OCI-LY7 (cell line): ENCODE measurements at regions not wholly inside any gene's neighbourhood (a gene's known extent, or its start where the extent isn't known, plus 50 kb on each side); places are given as distances from the start of the nearest gene placed in this dataset.

Source experiments
- BruUV-seq: library from RNA; stranded (reverse); fragments of 400-500 nt; replicated peaks from 2 replicates; lab custom pipeline; 2021; lab: Mats Ljungman, UMichigan
- CTCF ChIA-PET: fragments of 300-600 bp; sonication (Branson Sonifier 250); formaldehyde crosslinking; loops from one replicate; lab custom pipeline; 2022; ENCODE audit warnings: antibody characterized with exemption; ENCODE audit not compliant: unreplicated experiment; lab: Charles Lee
- POLR2A ChIA-PET: fragments of 300-600 bp; sonication (Branson Sonifier 250); formaldehyde crosslinking; loops from one replicate; lab custom pipeline; 2022; ENCODE audit warnings: antibody characterized with exemption; lab: Charles Lee
- DNase-seq: peaks from one replicate; pipeline ENCODE4 v3.0.0-alpha.2; 2015; ENCODE audit warnings: low spot score
- H2AFZ ChIP-seq: fragments of 200-600 bp; sonication (generic), shearing (Covaris generic); 2 replicates; pipeline ENCODE4 v1.6.1; 2014; ENCODE audit warnings: mild to moderate bottlenecking, antibody characterized with exemption, low read length, moderate library complexity
- H3K27ac ChIP-seq: fragments of 200-600 bp; sonication (generic); 2 replicates; pipeline ENCODE4 v1.5.1; 2014; ENCODE audit warnings: mixed run types, low read depth, mild to moderate bottlenecking, moderate library complexity, low read length, inconsistent platforms; ENCODE audit not compliant: poor library complexity, severe bottlenecking
- H3K36me3 ChIP-seq: fragments of 200-600 bp; sonication (generic); 2 replicates; pipeline ENCODE4 v1.6.1; 2014; ENCODE audit warnings: mild to moderate bottlenecking, antibody characterized with exemption, low read length, moderate library complexity, mixed read lengths; ENCODE audit not compliant: insufficient read depth
- H3K4me1 ChIP-seq: fragments of 200-600 bp; sonication (generic); 2 replicates; pipeline ENCODE4 v1.5.1; 2014; ENCODE audit warnings: mild to moderate bottlenecking, low read length; ENCODE audit not compliant: insufficient read depth, poor library complexity, severe bottlenecking
- H3K4me2 ChIP-seq: fragments of 200-600 bp; sonication (generic); 2 replicates; pipeline ENCODE4 v1.6.1; 2014; ENCODE audit warnings: mild to moderate bottlenecking, low read length
- H3K4me3 ChIP-seq: fragments of 200-600 bp; sonication (generic); 2 replicates; pipeline ENCODE4 v1.5.1; 2014; ENCODE audit warnings: mild to moderate bottlenecking, low read depth, low read length; ENCODE audit not compliant: poor library complexity, severe bottlenecking
- H3K79me2 ChIP-seq: fragments of 200-600 bp; sonication (generic); 2 replicates; pipeline ENCODE4 v1.6.1; 2016; ENCODE audit warnings: low read depth, mild to moderate bottlenecking, low read length, moderate library complexity, mixed read lengths; ENCODE audit not compliant: insufficient read depth
- H3K9me2 ChIP-seq: fragments of 200-600 bp; sonication (generic); 2 replicates; pipeline ENCODE4 v1.6.1; 2016; ENCODE audit warnings: mild to moderate bottlenecking, low read length, mixed read lengths; ENCODE audit not compliant: insufficient read depth
- H3K9me3 ChIP-seq: fragments of 200-600 bp; sonication (generic); 2 replicates; pipeline ENCODE4 v1.6.1; 2014; ENCODE audit warnings: mild to moderate bottlenecking, mixed run types, low read length, mixed read lengths
- H4K20me1 ChIP-seq: fragments of 200-600 bp; sonication (generic); 2 replicates; pipeline ENCODE4 v1.6.1; 2014; ENCODE audit warnings: mild to moderate bottlenecking, antibody characterized with exemption, low read length, moderate library complexity, mixed read lengths; ENCODE audit not compliant: insufficient read depth
- EZH2phosphoT487 ChIP-seq: fragments of 200-600 bp; sonication (generic); IDR thresholded peaks from 2 replicates; pipeline ENCODE4 v1.6.1; 2018; ENCODE audit warnings: low read depth, borderline replicate concordance, mild to moderate bottlenecking, mixed run types, antibody characterized with exemption, low read length, moderate library complexity, mixed read lengths
- intact Hi-C: fragments of 100-400 bp; cut with micrococcal nuclease; formaldehyde crosslinking; loops from one replicate; pipeline ENCODE4 v1.10.0; 2022; ENCODE audit not compliant: unreplicated experiment
- TF ChIP-seq, protein P1 (sequence below): fragments of 200-600 bp; sonication (generic); conservative IDR thresholded peaks from 2 replicates; pipeline ENCODE4 v1.5.1; 2014; ENCODE audit warnings: mild to moderate bottlenecking, antibody characterized with exemption, low read length, moderate library complexity, mixed read lengths

DNA sequence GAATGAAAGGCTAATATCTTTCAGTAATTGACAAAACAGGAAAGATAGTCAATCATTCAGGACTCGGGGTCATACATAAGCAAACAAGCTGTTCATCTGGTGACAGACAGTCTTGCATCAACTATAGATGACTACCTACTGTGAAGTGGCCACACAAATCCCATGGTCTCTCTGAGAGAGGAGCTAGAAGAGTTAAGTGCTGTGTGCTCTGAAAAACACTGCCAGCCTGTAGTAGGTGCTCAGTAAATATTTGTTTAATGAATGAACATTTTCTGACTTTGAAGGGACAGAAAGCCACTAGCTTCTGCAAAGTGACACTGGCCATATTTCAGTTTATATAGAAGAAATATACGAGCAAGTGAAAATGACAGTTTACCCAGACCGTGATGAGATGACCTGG is 184.0 kb upstream of the CHAC2 start:
- BruUV-seq, result no TSS peak
- no peak for TF ChIP-seq EZH2phosphoT487
- TF ChIP-seq, protein P1, sequence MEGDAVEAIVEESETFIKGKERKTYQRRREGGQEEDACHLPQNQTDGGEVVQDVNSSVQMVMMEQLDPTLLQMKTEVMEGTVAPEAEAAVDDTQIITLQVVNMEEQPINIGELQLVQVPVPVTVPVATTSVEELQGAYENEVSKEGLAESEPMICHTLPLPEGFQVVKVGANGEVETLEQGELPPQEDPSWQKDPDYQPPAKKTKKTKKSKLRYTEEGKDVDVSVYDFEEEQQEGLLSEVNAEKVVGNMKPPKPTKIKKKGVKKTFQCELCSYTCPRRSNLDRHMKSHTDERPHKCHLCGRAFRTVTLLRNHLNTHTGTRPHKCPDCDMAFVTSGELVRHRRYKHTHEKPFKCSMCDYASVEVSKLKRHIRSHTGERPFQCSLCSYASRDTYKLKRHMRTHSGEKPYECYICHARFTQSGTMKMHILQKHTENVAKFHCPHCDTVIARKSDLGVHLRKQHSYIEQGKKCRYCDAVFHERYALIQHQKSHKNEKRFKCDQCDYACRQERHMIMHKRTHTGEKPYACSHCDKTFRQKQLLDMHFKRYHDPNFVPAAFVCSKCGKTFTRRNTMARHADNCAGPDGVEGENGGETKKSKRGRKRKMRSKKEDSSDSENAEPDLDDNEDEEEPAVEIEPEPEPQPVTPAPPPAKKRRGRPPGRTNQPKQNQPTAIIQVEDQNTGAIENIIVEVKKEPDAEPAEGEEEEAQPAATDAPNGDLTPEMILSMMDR, result no peak
- Histone ChIP-seq H3K79me2 (no peaks in the 10 kb centered on the region), H3K9me3 (no peaks in the 10 kb centered on the region), H3K36me3 (no peaks in the 10 kb centered on the region), H4K20me1 (no peaks in the 10 kb centered on the region), H3K4me3 (no peak overlapping the region), H3K4me1 (no peaks in the 10 kb centered on the region), H3K27ac (no peak overlapping the region), H3K4me2 (no peak overlapping the region), H2AFZ (no peak overlapping the region), H3K9me2 (no peaks in the 10 kb centered on the region)
- POLR2A ChIA-PET, result interaction anchor here (1.3 kb wide), 1 partner anchor 11 kb away, joined by 3 read pairs; no protein-coding TSS in a partner anchor
- DNase-seq, result no peak
- intact Hi-C loops, result no loop called here
- CTCF ChIA-PET, result no interaction called here

DNA sequence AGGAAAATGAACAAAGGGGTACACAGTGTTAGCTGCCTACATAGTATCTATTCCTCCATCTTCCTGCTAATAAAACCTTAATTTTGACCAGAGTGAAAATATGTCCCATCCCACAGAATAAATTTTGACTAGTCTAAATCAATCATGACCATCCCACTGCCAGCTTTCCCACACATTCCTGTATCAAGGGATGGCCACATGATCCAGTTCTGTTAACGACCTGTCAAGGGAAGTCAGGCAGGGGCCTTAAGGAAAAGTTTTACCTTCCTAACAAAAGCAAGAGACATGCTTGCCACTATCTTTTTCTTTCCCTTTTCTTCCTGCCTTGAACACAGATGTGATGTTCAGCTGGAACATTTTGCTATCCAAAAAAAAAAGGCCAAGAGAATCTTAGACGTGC is 185.0 kb upstream of the CHAC2 start:
- TF ChIP-seq EZH2phosphoT487, result no peak
- TF ChIP-seq, protein P1, result no peak
- intact Hi-C loops, result no loop called here
- Histone ChIP-seq H4K20me1 (no peaks in the 10 kb centered on the region), H2AFZ (no peak overlapping the region), H3K4me3 (no peak overlapping the region), H3K9me3 (no peaks in the 10 kb centered on the region), H3K4me2 (no peak overlapping the region), H3K79me2 (no peaks in the 10 kb centered on the region), H3K36me3 (no peaks in the 10 kb centered on the region), H3K9me2 (no peaks in the 10 kb centered on the region), H3K27ac (no peak overlapping the region), H3K4me1 (no peaks in the 10 kb centered on the region)
- CTCF ChIA-PET, result no interaction called here
- POLR2A ChIA-PET, result interaction anchor here (0.5 to 0.6 kb wide), 2 partner anchors 54 to 119 kb away, joined by 3 to 4 read pairs; no protein-coding TSS in a partner anchor
- no peak for DNase-seq
- BruUV-seq, result no TSS peak

DNA sequence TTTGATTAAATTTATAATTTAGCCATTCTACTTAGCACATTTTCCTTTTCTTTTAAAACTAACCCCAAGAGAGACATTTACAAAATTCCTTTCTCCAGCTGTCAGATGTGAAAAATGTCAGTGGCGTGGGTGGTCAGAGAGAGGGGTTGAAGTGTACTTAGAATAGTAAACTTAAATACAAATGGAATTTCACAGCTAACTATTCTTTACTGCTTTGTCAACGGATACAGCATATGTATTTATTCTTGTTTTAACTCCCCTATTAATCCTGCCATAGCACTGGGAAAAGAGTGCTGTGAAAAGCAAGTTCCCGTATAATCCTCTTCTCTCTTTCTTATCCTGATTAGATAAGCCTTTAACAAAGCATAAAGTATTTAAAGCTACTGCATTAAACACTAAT is 191.4 kb upstream of the CHAC2 start:
- POLR2A ChIA-PET, result interaction anchor here (1.3 kb wide), 1 partner anchor 9 kb away, joined by 3 read pairs; no protein-coding TSS in a partner anchor
- CTCF ChIA-PET, result no interaction called here
- Histone ChIP-seq H2AFZ (no peak overlapping the region), H3K4me1 (no peaks in the 10 kb centered on the region), H4K20me1 (no peaks in the 10 kb centered on the region), H3K4me2 (no peak overlapping the region), H3K9me2 (no peaks in the 10 kb centered on the region), H3K79me2 (no peaks in the 10 kb centered on the region), H3K9me3 (no peaks in the 10 kb centered on the region), H3K4me3 (no peak overlapping the region), H3K27ac (no peak overlapping the region), H3K36me3 (no peaks in the 10 kb centered on the region)
- no peak for TF ChIP-seq EZH2phosphoT487
- TF ChIP-seq, protein P1, result no peak
- no peak for DNase-seq
- intact Hi-C loops, result no loop called here
- no TSS peak for BruUV-seq
